NB4 (cell line): ENCODE measurements at regions not wholly inside any gene's neighbourhood (a gene's known extent, or its start where the extent isn't known, plus 50 kb on each side); places are given as distances from the start of the nearest gene placed in this dataset.
A peak's percentile ranks its signal among the peaks of the same experiment; 100 is the strongest.

Experiments used
- DNase-seq: peaks from one replicate; pipeline ENCODE4 v3.0.0; 2010; ENCODE audit warnings: low read depth
- H3K4me3 ChIP-seq: one replicate; pipeline ENCODE4 v1.5.1; 2011; ENCODE audit warnings: mild to moderate bottlenecking, low read depth, low read length, moderate library complexity
- MAX ChIP-seq: IDR thresholded peaks from 2 replicates; pipeline ENCODE4 v1.6.1; 2011; ENCODE audit warnings: low read depth, low read length
- MYC ChIP-seq: IDR thresholded peaks from 2 replicates; pipeline ENCODE4 v1.6.1; 2011; ENCODE audit warnings: low read depth, low read length
- POLR2A ChIP-seq: IDR thresholded peaks from 2 replicates; pipeline ENCODE4 v1.6.1; 2011; ENCODE audit warnings: mild to moderate bottlenecking; ENCODE audit not compliant: insufficient read length; ENCODE audit errors: extremely low read depth
- TF ChIP-seq, protein P1 (sequence below): IDR thresholded peaks from one replicate; pipeline ENCODE4 v1.5.1; 2012; ENCODE audit warnings: low read depth, low read length

DNA sequence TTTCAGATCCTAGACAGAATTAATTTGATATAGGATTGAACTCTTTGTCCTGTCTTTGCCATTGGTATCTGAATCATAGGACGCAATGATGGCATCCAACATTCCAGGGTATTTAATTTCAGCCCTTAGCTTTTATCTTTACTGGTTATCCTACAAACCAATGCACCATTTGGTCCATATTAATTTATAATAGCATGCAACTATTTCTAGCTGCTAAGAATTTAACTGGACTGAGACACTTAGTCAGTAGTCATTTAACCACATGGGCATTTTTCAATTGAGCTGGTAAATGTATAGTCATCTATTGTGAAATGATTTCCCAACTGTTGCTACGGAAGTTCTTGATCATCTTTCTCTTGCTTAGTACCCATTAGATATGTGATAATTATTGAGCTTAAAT, 141.1 kb downstream of the CD164 start:
- peak; percentile 88 for DNase-seq
- no peak overlapping the region for H3K4me3 ChIP-seq
- TF ChIP-seq MYC (peak; percentile 56), MAX (peak; percentile 40; the same call in 1 of the 2 replicates)
- TF ChIP-seq, protein P1, sequence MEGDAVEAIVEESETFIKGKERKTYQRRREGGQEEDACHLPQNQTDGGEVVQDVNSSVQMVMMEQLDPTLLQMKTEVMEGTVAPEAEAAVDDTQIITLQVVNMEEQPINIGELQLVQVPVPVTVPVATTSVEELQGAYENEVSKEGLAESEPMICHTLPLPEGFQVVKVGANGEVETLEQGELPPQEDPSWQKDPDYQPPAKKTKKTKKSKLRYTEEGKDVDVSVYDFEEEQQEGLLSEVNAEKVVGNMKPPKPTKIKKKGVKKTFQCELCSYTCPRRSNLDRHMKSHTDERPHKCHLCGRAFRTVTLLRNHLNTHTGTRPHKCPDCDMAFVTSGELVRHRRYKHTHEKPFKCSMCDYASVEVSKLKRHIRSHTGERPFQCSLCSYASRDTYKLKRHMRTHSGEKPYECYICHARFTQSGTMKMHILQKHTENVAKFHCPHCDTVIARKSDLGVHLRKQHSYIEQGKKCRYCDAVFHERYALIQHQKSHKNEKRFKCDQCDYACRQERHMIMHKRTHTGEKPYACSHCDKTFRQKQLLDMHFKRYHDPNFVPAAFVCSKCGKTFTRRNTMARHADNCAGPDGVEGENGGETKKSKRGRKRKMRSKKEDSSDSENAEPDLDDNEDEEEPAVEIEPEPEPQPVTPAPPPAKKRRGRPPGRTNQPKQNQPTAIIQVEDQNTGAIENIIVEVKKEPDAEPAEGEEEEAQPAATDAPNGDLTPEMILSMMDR = no peak

GRCh38 chr6:109240370-109241084, 141.7 kb downstream of the CD164 start:
- DNase-seq = peak; percentile 50
- TF ChIP-seq, protein P1 = no peak
- TF ChIP-seq POLR2A (no peak), MAX (no peak), MYC (no peak)
- no peak overlapping the region for H3K4me3 ChIP-seq

- TF ChIP-seq, protein P1 = no peak
- no peak for TF ChIP-seq MYC
- no peak for TF ChIP-seq MAX
- no peak for TF ChIP-seq POLR2A
- no peak overlapping the region for H3K4me3 ChIP-seq
- DNase-seq = no peak
These were observed 142.5 kb downstream of the CD164 start for GRCh38 chr6:109239651-109240321.

- no peak overlapping the region for H3K4me3 ChIP-seq
- DNase-seq = peak; percentile 45
- no peak for TF ChIP-seq POLR2A
- no peak for TF ChIP-seq MYC
- TF ChIP-seq, protein P1 = no peak
- TF ChIP-seq MAX = no peak
These were observed 143.1 kb downstream of the CD164 start for GRCh38 chr6:109239160-109239559.

GRCh38 chr6:109238396-109238795, 143.1 kb downstream of the CEP57L1 start:
- TF ChIP-seq, protein P1 = no peak
- no peak for TF ChIP-seq POLR2A
- no peak for TF ChIP-seq MAX
- no peak for TF ChIP-seq MYC
- H3K4me3 ChIP-seq = no peak overlapping the region
- no peak for DNase-seq

DNA sequence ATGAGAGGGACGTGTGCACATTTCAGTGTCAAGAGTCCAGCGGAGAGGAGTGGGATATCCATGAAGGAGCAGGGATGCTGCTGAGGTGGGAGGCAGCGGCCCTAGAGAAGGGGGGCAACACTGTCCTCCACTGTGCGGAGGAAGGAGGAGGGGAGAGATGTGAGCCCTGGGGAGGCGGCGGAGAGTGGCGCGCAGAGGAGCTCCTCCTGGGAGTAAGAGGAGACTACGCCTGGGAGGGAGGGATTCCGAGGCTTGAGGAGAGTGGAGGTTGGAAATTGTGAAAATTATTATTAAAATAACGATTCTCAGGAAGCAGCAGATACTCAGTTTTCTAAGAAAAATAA, 142.7 kb downstream of the CEP57L1 start:
- TF ChIP-seq POLR2A = no peak
- TF ChIP-seq MAX = no peak
- no peak for TF ChIP-seq MYC

More for the DNA sequence above, 142.7 kb downstream of the CEP57L1 start:
- no peak overlapping the region for H3K4me3 ChIP-seq
- no peak for DNase-seq
